ENCODE measurements at regions not wholly inside any gene's neighbourhood (a gene's known extent, or its start where the extent isn't known, plus 50 kb on each side); places are given as distances from the start of the nearest gene placed in this dataset.

DNA sequence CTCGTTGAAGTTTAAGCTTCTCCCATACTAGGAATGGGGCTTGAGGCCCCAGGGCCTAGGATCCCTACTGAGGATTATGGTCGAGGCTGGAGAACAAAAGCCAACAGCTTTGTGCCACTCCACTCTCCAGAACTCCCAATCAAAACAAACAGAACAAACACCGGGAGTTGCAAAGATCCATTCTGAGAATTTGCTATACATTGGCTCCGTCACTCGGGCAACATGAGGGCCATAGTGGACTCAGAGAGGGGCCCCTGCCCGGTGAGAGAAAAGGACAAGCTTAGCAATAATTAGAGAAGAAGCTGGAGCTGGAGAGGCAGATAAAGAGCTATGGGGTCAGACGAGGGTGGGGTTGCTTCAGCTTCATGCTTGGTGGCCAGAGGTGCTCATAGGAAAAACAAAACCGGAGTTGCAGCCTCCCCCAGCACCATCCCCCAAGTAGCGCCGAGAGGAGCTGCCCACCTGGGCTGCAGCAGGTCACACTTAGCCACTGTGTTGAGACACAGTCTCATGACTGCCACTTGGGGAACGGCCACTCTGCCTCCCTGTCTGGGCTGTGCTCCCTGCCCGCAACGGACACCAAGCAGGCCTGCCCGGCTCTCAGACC is 142.3 kb upstream of the HAAO start:
- Histone ChIP-seq H3K27ac (ENCODE audit: low read depth, low read length) (no peak overlapping the region), H3K9ac (ENCODE audit: low read depth, low read length) (no peak overlapping the region), H3K36me3 (ENCODE audit: insufficient read depth, low read length) (no peaks in the 10 kb centered on the region), H3K9me3 (ENCODE audit: insufficient read depth, low read depth, low read length) (no peaks in the 10 kb centered on the region), H3K4me1 (ENCODE audit: insufficient read depth, low read length) (peaks cover 19% of the 10 kb centered on the region), H3K27me3 (ENCODE audit: insufficient read depth, low read length) (no peaks in the 10 kb centered on the region), H3K4me3 (ENCODE audit: low read length) (no peak overlapping the region)
- whole genome bisulfite sequencing: 81% methylated on average over 14 of the region's 14 CpGs

DNA sequence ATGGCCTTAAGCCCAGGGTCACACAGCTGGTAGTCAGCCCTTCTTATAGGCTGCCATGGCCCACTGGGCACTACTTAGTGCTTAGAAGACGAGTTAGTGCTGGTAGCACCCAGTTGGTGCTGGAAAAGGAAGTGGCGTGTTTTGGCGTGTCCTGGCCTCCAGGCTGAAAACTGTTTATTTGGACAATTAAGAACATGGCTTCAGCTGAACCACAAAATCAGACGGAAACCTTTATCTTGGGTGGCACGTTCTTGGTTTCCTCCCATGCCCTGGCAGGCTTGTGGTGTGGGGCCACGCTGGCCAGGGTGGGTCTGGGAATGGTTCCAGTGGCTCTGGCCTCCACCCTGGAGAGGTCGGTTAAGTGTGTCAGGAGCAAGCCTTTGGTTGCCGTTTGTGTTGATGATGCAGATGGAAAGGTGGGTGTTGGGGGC is 141.5 kb upstream of the HAAO start:
- Histone ChIP-seq H3K9me3 (ENCODE audit: insufficient read depth, low read depth, low read length) (no peaks in the 10 kb centered on the region), H3K4me1 (ENCODE audit: insufficient read depth, low read length) (peaks cover 27% of the 10 kb centered on the region), H3K27me3 (ENCODE audit: insufficient read depth, low read length) (no peaks in the 10 kb centered on the region), H3K36me3 (ENCODE audit: insufficient read depth, low read length) (no peaks in the 10 kb centered on the region), H3K4me3 (ENCODE audit: low read length) (no peak overlapping the region), H3K9ac (ENCODE audit: low read depth, low read length) (no peak overlapping the region), H3K27ac (ENCODE audit: low read depth, low read length) (no peak overlapping the region)
- WGBS: 88% methylated on average over 8 of the region's 8 CpGs

DNA sequence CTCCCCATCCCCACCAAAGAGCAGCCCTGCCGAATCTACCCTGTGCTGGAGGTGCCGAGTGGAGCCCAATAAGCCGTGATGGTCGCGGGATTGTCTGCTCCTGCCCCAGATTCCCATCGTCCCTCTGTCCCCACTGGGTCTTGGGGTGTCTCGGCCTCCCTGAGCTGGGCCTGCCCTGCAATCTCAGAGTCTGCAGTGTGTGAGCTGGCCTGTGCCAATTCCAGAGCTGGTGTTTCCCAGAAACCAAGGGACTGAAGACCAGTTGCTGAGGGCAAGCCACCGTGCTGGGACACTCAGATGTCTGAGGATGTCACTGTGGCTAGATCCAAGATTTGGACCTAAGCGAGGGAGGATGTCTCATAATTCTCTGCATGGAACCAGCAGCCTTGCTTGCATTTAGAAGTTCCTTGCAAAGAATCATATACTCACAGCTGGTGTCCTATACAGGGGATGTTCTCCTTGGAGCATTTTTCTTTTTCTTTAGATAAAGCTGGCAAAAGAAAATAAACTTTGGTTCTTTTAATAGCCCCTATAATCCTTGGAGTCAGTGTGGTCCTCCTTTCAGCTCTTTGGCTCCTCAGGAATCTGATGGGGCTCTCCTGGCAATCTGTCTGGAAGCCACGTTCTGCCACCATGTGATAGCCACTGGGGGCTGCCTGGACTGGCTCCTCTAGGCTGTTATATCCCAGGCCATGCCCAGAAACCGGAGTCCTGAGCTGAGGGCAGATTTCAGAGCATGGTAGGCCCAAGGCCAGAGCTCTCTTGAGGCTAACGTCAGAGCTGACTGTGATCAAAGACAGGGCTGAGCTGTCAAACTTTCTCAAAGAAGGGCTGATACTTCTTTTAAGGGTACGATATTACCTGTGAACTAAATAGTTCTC is 140.1 kb upstream of the HAAO start:
- Histone ChIP-seq H3K27ac (ENCODE audit: low read depth, low read length) (no peak overlapping the region), H3K27me3 (ENCODE audit: insufficient read depth, low read length) (no peaks in the 10 kb centered on the region), H3K9me3 (ENCODE audit: insufficient read depth, low read depth, low read length) (no peaks in the 10 kb centered on the region), H3K9ac (ENCODE audit: low read depth, low read length) (no peak overlapping the region), H3K4me3 (ENCODE audit: low read length) (no peak overlapping the region), H3K4me1 (ENCODE audit: insufficient read depth, low read length) (peaks cover 39% of the 10 kb centered on the region), H3K36me3 (ENCODE audit: insufficient read depth, low read length) (no peaks in the 10 kb centered on the region)
- WGBS: 89% methylated on average over 13 of the region's 13 CpGs

DNA sequence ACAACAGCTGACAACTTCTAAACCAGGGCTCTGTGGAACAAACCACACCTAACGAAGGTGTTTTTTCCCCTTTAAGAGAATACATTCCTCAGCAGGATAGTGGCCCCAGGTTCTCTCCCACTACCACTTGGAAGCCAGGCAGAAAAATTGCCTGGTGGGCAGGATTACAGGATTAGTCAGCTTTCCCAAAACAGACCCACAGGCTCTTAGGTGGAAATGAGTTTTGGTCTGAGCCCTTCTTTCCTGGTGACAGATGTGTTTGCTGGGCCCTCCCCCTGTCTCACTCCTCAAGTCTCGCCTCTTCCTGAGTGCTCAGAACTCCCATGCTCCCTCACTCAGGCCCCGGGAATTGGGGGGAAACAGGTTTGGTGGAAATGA is 139.4 kb upstream of the HAAO start:
- H3K9ac ChIP-seq (ENCODE audit: low read depth, low read length): no peak overlapping the region
- WGBS: 65% methylated on average over 1 of the region's 3 CpGs
- H3K27me3 ChIP-seq (ENCODE audit: insufficient read depth, low read length): no peaks in the 10 kb centered on the region
- no peaks in the 10 kb centered on the region for H3K36me3 ChIP-seq (ENCODE audit: insufficient read depth, low read length)
- H3K27ac ChIP-seq (ENCODE audit: low read depth, low read length): no peak overlapping the region
- H3K4me1 ChIP-seq (ENCODE audit: insufficient read depth, low read length): peaks cover 45% of the 10 kb centered on the region
- no peak overlapping the region for H3K4me3 ChIP-seq (ENCODE audit: low read length)
- H3K9me3 ChIP-seq (ENCODE audit: insufficient read depth, low read depth, low read length): no peaks in the 10 kb centered on the region

DNA sequence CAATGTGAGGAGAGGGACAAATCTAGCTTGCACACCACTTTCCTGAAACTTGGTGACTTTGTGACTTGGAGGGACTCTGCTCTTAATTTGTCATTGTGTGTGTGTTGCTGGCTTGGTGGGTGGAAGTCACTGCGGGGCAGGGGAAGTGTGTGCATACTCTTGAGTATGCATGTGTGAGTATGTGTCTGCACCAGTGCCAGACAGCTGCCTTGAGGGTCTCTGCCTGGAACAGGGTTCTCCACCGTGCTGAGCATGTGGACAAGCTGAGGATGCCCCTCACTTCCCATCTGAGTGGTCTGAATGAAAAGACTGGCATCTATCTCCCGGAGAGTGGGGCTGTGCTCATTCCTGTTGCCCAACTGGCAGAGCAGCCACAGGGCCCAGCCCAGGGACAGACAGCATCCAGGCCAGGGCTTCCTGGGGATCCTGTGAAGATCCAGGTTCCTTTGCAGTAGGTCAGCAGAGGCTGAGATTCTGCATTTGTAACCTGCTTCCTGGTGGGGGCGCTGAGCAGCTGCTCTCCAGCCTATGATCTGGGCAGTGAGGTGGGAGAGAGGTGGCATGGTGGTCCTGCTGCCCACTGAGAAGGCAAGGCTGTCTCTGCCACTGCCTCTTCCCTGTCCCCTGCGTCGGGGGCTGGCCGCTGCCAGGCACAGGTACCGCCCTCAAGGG is 138.9 kb upstream of the HAAO start:
- Histone ChIP-seq H3K4me1 (ENCODE audit: insufficient read depth, low read length) (peaks cover 49% of the 10 kb centered on the region), H3K27ac (ENCODE audit: low read depth, low read length) (no peak overlapping the region), H3K36me3 (ENCODE audit: insufficient read depth, low read length) (no peaks in the 10 kb centered on the region), H3K27me3 (ENCODE audit: insufficient read depth, low read length) (no peaks in the 10 kb centered on the region), H3K9me3 (ENCODE audit: insufficient read depth, low read depth, low read length) (no peaks in the 10 kb centered on the region), H3K4me3 (ENCODE audit: low read length) (no peak overlapping the region), H3K9ac (ENCODE audit: low read depth, low read length) (no peak overlapping the region)
- WGBS: 51% methylated on average over 8 of the region's 8 CpGs

DNA sequence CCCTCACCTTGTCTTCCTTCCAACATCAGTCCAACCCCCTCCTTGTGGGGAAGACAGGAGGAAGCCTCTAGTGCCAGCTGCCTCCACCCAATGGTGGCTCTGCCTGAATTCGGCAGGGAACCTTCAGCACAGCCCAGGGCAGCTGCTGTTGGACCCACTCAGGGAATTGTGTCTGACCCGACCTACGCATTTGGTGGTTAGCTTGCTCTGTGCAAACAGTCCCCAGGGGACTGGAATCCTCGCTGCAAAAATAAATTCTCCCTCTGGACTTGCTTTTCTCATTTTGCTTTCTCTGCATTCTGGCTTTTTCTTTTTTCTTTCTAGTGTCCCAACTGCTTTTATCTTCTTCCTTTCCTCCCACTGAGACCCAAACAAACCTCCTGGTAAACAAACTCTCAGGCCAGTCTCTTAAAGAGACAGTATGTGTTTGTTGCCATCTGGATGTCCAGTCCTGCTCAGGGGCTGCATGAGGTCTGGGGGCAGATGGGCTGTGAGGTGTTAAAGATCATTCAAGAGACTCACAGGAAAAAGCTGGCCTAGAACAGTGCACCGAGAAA is 137.7 kb upstream of the HAAO start:
- Histone ChIP-seq H3K27ac (ENCODE audit: low read depth, low read length) (peak overlapping the region; percentile 85), H3K36me3 (ENCODE audit: insufficient read depth, low read length) (no peaks in the 10 kb centered on the region), H3K4me3 (ENCODE audit: low read length) (no peak overlapping the region), H3K9ac (ENCODE audit: low read depth, low read length) (no peak overlapping the region), H3K4me1 (ENCODE audit: insufficient read depth, low read length) (peaks cover 61% of the 10 kb centered on the region), H3K27me3 (ENCODE audit: insufficient read depth, low read length) (no peaks in the 10 kb centered on the region), H3K9me3 (ENCODE audit: insufficient read depth, low read depth, low read length) (no peaks in the 10 kb centered on the region)
- 39% methylated on average over 4 of the region's 5 CpGs for WGBS

DNA sequence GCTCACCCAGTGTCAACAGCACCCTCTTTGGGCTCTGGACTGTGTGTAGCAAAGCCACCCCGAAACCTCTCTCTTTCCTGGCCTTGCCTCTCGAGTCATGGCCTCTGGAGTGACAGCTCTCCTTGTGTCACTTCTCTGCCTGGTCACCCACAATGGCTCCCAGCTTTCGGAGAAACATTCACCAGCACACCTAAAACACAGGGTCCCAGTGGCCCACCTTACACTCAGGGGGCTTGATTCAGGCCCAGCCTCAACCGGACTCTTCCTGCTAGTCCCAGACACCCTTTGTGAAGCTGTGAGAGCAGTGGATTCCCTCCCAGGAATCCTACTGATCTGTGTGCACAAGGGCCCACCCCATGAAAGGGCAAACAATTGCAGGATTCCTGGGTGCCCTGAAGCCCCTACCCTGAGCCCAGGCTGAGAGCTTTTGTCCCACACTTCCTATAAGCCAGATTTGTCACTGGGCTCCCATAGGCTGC is 137.2 kb upstream of the HAAO start:
- Histone ChIP-seq H3K9ac (ENCODE audit: low read depth, low read length) (no peak overlapping the region), H3K4me3 (ENCODE audit: low read length) (no peak overlapping the region), H3K27ac (ENCODE audit: low read depth, low read length) (peak overlapping the region; percentile 85), H3K4me1 (ENCODE audit: insufficient read depth, low read length) (peaks cover 65% of the 10 kb centered on the region), H3K9me3 (ENCODE audit: insufficient read depth, low read depth, low read length) (no peaks in the 10 kb centered on the region), H3K36me3 (ENCODE audit: insufficient read depth, low read length) (no peaks in the 10 kb centered on the region), H3K27me3 (ENCODE audit: insufficient read depth, low read length) (no peaks in the 10 kb centered on the region)
- 89% methylated on average over 4 of the region's 4 CpGs for WGBS

DNA sequence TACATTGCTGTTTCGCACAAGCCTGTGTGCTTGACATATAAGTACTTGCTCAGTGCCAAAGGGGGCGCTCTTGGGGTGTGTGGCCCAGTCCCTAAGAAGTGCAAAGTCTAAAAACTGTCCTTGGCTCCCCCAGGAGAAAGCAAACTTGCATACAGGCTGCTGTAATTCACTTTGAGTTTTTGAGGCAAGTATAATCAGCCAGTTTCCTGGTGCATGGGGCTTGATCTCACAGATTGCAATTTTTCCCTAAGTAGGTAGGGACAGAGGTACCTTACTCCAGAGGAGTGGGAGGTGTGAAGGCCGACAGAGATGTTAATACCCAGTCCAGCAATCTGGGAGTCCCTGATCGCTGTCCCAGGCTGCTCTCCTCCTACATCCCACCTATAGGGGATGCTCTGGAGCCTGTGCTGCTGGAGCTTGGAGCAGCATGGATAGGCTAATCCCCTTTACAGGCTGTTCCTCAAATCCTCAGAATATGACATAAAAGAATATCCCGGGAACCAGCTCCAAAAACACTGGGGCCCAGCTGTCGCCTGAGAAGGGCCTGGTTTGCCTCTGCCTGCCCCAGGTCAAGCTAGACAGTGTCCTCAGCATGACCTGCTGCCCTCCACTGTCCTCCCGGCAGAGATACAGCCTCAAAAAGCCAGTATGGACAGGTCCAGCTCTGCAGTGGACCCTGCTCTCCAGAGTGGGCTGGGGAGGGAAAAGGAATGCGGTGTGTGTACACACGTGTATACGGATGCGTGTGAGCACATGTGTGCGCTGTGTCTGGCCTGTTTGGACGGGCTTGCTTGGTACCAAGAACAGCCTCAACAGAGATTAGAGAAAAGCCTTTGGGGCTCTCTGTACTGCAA is 136.5 kb upstream of the HAAO start:
- Histone ChIP-seq H3K9ac (ENCODE audit: low read depth, low read length) (no peak overlapping the region; the same call in 1 of the 2 replicates), H3K27me3 (ENCODE audit: insufficient read depth, low read length) (no peaks in the 10 kb centered on the region), H3K27ac (ENCODE audit: low read depth, low read length) (peak overlapping the region; percentile 85), H3K4me3 (ENCODE audit: low read length) (no peak overlapping the region), H3K9me3 (ENCODE audit: insufficient read depth, low read depth, low read length) (no peaks in the 10 kb centered on the region), H3K4me1 (ENCODE audit: insufficient read depth, low read length) (peaks cover 72% of the 10 kb centered on the region), H3K36me3 (ENCODE audit: insufficient read depth, low read length) (no peaks in the 10 kb centered on the region)
- 71% methylated on average over 13 of the region's 13 CpGs for WGBS

DNA sequence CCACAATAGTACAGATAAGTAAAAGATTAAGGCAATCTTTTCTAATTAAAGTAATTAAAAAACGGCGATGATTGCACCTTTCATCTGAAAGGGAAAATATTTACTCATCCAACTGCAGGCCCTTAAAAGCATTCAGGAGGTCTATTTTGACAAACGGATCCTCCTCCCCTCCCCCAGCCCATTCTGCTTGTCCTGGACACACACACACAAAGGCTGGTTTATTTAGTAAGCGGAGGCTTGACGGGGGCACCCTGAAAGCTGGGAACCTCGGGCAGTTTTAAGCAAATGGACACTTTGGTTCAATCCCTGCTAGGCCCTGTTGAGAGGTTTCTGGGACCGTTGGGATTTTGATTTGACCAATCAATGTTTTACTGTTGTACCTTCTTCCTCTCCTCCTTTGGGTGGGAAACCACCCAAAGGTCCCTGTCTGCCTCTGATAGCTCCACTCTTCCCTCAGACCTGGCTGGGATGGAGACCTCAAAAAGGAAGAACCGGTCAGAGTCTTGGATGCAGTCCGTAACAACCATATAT is 135.8 kb upstream of the HAAO start:
- no peak overlapping the region for H3K9ac ChIP-seq (ENCODE audit: low read depth, low read length)
- peaks cover 76% of the 10 kb centered on the region for H3K4me1 ChIP-seq (ENCODE audit: insufficient read depth, low read length)
- no peaks in the 10 kb centered on the region for H3K36me3 ChIP-seq (ENCODE audit: insufficient read depth, low read length)
- H3K4me3 ChIP-seq (ENCODE audit: low read length): no peak overlapping the region
- 69% methylated on average over 9 of the region's 9 CpGs for WGBS
- H3K27me3 ChIP-seq (ENCODE audit: insufficient read depth, low read length): no peaks in the 10 kb centered on the region
- no peaks in the 10 kb centered on the region for H3K9me3 ChIP-seq (ENCODE audit: insufficient read depth, low read depth, low read length)
- H3K27ac ChIP-seq (ENCODE audit: low read depth, low read length): peak overlapping the region; percentile 63; the same call in 1 of the 2 replicates

DNA sequence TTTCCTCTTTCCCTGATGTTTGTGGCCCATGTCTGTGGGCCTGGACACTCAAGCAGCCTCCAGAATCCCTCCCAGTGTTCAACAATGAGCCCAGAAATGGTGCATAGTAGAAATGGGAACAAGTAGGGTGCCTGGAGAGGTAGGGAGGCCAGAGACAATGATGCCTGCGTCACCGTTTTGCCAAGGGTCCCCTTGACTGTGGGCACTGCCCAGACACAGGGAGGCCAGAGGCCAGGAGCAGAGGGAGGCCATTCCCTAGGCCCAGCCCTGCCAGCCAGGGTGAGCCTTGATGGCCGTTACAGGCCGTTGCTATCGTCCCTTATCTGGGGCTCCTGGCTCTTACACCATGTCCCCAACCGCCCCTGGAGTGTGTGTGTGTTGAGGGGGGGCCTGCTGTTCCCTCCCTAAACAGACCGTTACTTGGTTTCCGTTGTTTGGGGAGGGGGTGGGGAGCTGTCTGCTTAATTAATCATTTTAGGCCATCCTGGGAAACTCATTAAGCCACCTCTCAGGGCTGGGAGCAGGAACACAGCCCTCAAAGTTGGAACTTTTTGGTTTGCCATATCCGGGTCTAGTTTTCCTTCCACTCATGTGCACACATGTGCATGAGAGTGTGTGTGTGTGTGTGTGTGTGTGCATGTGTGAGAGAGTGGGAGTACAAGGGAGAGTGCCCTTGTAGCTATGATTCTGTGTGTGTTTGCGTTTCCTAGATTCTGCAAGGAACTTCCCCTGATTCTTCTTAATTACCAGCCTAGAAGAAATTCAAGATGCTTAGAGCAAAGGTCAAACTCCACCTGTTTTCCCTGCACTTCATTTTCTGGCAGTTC is 135.2 kb upstream of the HAAO start:
- H3K27ac ChIP-seq (ENCODE audit: low read depth, low read length): peak overlapping the region; percentile 86
- H3K9me3 ChIP-seq (ENCODE audit: insufficient read depth, low read depth, low read length): no peaks in the 10 kb centered on the region
- no peak overlapping the region for H3K9ac ChIP-seq (ENCODE audit: low read depth, low read length)
- 94% methylated on average over 6 of the region's 10 CpGs for WGBS
- peaks cover 81% of the 10 kb centered on the region for H3K4me1 ChIP-seq (ENCODE audit: insufficient read depth, low read length)
- H3K36me3 ChIP-seq (ENCODE audit: insufficient read depth, low read length): no peaks in the 10 kb centered on the region
- H3K4me3 ChIP-seq (ENCODE audit: low read length): no peak overlapping the region
- H3K27me3 ChIP-seq (ENCODE audit: insufficient read depth, low read length): no peaks in the 10 kb centered on the region

Measured in HUES64 (cell line).